HG02588 (cell line): ENCODE measurements at regions not wholly inside any gene's neighbourhood (a gene's known extent, or its start where the extent isn't known, plus 50 kb on each side); places are given as distances from the start of the nearest gene placed in this dataset.
A peak's percentile ranks its signal among the peaks of the same experiment; 100 is the strongest.

Experiments
- ATAC-seq: cut with Tn5 transposase; IDR thresholded peaks from one replicate; pipeline ENCODE4 v1.9.1; 2021; ENCODE audit warnings: mild to moderate bottlenecking, moderate library complexity; ENCODE audit not compliant: unreplicated experiment

DNA sequence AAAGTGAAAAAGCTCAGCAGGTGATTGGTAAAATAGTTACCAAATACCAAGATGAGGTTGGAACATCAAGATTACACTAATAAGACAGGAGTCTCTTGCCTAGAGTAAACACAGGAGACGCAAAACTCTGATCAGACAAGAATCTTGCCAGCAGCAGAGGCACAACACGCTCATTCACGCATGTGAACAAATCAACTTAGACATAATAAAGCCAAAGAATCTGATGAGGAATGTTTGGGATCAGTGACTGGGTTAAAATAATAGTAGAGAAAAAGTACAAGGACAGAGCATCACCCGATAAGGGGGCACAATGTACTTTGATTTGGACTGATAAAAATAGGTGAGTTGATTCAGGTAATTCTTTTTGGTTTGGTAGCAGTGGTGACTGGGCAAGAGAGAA, 159.5 kb upstream of the GRIP1 start:
- no peak for ATAC-seq

- no peak for ATAC-seq
Observed at GRCh38 chr12:66848967-66849366, 170.1 kb upstream of the GRIP1 start.

DNA sequence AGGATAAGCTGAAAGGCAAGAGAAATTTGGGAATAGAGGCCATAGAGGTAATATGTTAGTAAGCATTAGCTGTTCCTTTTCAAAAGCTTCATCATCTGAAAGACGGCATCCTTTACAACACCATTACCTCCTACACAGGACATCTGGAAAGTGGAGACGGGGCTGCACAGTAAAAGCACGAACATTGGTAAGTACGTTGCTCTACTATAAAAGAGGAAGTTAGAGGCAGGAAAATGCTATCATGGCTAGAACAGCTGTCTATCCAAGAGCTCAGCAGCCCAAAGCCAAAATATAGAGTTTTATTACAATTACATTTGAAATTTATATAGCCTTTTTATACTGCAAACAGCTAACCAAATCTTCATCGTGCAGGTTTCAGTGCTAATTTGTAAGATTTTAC, 172.3 kb upstream of the GRIP1 start:
- ATAC-seq: no peak

- ATAC-seq: no peak
Observed at GRCh38 chr12:66852091-66852490, 173.2 kb upstream of the GRIP1 start.

DNA sequence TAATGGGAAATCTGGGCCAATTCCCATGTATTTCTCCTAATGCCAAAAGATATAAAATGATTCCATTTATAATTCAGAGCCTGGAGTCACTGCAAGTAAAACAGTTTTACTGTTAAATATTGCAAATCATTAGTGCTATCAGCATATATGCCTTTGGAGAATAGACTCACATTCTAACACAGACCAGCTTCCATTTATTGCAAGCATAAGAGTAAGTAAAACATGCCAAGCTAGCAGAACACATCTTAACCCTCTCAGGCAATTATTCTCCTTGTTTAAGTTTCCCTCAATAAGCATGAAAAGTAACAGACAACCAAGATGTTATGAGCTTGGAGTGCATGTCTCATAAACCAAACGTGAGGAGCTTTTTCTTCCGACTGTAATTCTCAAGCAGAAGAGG, 173.9 kb upstream of the GRIP1 start:
- ATAC-seq: no peak

GRCh38 chr12:66859751-66860440, 181.0 kb upstream of the GRIP1 start:
- no peak for ATAC-seq

DNA sequence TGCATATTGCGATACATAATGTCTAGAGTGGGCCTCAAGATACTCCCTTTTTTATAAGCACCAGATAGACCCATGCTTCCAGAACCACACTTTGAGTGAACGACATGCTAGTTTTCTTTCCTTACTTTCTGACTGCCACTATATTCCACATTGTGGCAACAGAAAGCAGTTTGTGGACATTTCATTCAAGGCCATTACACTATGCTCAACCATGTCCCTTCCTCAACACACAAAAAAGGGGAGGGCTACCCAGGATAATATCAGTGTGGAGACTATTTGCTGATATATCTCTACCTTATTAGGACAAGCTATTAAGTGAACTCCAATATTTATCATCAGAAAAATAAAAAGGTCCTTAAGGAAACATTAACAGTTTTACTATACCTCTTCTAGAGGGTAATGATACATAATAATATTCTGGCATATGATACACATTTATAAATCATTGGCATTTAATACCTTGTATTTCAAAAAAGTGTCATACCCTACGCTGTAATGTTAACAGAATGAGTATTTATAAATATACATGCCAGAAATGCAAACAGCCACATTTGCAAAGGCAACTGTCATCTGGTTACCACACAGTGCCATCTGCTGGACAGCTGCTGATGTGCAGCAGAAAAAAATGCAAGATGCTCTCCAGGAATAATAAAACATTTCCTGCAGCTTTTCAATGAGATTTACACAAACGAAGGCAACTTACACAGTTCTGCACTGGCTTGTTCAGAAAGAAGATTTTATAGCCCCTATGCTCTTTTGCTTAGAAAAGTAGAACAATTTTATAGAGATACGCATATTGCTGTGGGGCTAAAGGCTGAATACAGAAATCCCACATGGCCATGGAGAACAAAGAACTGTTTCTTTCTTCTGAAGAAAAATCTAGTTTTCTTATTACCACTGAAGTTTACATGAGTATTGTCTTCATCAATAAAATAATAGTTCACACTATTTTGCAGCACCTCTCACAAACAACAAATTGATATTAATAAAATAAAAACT, 182.2 kb upstream of the GRIP1 start:
- peak; percentile 71 for ATAC-seq

DNA sequence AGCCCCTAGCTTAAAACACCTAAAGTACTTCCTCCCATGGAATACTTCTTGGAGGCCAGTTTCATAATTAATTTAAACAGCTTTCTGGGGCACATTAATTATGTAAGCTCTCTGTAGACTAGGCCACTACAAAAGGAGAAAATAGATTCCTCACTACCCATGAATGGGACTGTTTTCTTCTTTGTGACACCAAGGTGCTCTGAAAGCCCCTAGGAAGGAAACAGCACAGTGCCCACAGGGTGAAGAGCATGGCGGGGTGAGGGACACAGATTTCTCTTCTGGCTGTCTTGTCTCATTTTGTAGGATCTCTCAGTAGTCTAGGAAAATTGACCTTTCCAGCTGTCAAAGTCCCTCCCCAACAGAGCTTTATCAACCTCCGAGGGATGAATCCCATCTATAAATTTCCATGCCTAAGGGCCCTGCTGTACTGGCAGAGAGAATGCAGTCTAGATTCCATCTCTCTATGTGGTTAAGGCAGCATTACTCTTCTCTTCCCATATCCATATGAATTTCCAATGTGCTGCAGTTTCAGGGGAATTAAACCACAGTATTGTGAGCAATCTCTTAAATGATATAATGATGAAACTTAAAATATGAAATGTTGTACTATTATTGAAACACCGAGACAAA, 183.6 kb upstream of the GRIP1 start:
- ATAC-seq: no peak

GRCh38 chr12:66863276-66863675, 184.4 kb upstream of the GRIP1 start:
- ATAC-seq: no peak

DNA sequence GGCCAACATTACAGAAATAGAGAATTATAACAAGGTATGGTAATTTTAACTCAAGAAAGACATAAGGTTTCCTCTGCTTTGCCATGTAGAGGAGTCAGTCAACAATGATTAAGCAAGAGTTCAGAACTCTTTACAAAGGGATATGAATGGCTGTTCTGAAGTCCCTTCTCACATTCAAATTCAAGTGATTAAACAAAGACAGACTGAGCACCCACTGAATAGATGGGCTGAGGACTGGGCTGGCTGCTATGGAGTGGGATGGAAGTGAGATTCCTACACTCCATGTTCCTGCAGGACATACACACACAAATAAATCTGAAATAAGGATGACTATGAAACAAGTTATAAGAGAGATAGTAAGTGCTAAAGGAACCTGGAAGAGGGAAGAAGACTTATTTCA, 199.0 kb upstream of the GRIP1 start:
- ATAC-seq: no peak

DNA sequence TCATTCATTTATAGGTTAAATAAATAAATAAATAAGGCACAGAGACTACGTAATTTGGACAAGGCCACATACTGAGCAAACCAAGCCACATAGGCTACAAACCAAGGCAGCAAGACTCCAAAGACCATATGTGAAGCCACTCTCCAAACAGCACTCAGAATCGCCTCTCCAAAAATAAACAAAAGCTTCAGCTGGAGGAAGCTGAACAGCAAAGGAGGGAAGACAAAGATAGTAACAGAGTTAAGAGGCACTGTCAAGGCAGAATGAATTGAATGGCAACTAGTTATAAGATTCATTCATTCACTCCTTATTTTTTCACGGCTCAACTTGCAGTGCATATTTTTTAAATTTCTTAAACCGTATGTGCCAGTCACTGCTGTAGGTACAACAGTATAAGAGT, 200.5 kb upstream of the GRIP1 start:
- ATAC-seq: no peak

DNA sequence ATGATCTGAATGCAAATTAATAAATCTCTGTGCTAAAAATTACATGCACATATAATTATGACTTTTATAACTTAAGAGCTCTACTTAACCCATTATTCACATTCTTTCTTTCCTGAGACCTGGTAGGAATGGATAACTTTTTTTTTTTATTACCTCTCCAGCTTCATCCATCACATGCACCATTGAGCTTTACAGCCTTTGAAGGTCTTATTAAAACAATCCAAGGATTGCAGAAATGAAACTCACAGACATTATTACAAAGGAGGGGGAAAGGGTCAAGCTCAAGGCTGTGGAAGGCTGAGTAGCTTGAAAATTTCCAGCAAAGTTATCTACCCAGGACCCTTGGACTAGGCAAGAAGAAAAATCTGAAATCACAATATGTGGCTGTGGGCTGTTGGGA, 202.5 kb upstream of the GRIP1 start:
- no peak for ATAC-seq

DNA sequence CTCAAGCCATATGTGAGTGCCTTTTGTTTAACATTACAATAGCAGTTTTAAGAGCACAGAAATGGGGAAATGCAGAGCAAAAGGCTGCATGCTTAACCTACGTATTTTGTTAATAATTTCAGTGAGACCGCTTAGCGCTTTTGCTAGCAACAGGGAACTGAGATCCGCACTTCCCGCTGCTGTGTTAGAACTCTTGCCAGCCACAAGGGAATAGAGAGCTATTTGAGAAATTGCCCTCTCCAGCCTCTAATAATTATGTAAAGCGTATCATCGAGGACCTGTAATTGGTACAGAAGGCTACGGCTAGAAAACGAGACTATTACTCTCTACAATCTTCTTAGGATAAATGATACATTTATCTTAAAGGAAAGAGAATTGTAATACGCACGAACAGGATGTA, 205.2 kb upstream of the GRIP1 start:
- no peak for ATAC-seq

DNA sequence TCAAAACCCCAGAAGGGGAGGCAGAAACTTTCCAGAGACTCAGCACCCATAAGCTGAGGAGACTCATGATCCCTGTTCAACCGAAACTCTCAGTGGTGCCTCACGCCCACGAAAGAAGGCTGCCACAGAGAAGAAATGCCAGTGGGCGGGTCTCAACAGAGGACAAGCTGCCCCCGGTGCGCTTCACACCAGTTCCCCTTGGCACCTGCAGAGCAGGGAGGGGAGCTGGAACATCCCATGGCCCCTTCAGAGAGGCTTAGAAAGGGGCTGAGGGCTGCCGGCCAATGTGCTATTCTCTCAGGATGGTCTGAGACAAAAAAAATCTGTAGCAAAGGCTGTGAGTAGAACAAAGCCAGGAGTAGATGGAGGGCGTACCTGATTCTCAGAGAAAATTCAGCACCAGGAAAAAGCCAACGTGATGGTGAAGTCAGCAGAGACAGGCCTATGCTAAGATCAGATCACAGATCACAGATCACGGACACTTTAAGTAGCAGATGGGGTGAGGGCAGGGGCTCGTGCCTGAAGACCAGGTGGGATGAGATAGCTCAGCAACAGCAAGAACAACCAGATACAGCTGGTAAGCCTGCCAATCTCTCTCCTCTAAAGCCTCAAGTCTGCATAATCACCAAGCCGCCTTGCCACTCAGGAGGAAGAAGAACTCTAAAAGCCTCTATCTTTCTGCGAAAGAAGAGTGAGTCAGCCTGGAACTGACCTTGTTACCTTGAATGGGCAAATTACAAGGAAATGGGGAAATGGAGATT, 206.4 kb upstream of the GRIP1 start:
- ATAC-seq: no peak

- ATAC-seq: no peak
Observed at GRCh38 chr12:66896797-66897196, 217.9 kb upstream of the GRIP1 start.

DNA sequence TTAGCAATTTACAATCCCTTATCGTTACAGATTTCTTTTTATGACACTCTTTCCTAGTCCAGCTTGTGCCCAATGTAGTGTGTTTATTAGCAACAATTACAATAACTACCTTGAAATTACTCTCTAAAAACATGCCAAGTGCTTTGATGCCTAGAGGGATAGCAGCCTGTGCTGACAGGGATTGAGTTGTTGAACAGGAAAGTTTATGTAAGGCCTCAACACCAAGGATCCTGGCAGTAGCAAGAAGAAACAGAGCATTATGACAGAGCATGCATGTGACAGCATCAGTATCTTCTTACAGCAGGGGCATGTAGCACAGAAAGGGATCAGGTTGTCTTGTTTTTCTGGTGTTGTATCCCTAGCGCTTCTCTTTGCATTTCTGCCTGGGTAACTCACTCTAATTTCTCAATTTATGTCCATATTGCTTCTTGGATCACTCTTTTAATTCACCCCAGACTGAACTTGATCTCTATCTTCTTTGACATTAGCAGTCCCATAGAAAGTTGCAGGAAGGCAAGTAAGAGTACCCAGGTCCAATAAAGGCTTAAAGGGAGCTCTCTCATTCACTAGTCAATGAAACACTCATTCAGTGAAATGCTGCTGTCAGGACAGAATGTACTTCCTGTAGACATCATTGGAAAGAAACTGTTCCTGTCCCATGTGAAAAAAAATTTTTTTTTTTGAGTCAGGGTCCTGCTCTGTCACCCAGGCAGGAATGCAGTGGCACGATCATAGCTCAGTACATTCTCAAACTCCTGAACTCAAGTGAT, 220.0 kb upstream of the GRIP1 start:
- no peak for ATAC-seq

- ATAC-seq: no peak
Observed at GRCh38 chr12:66899588-66899987, 220.7 kb upstream of the GRIP1 start.

- no peak for ATAC-seq
Observed at GRCh38 chr12:66900616-66901015, 221.7 kb upstream of the GRIP1 start.

DNA sequence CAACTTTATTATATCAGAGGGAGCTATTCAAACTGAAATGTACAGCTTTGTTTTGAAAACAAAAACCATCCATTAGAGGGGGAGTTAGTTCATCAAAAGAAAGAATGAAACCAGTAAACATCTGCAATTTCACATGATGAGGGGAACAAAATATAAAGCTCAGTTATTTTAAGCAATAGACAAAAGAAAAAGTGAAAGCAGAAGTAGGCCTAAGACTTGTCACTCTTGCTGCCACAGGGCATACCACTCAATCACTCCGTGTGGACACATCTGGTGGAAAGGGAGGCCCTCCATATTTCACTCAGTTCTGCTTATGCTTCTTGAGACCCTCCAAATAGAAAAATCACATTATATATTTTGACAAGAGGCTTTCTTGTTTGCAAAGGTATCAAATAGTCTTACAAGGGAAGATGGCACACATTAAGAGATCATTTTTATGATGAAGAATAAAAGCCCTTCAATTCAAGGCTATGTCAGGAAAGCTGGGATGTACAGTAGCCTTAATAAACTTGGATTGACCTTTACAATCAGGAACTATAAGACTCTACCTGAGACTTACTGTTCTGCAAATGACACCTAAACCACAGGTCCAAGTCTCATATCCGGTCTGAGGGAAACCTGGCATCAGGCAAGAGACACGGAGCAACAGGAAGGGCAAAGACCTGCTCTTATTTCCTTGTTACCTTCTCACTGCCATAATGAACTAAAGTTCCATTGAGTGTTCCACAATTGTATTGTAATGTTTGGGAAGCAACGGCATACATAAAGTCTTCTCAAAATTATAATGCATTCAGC, 222.5 kb upstream of the GRIP1 start:
- peak; percentile 90 for ATAC-seq
